Transverse colon (tissue), 4 donors: ENCODE measurements at regions not wholly inside any gene's neighbourhood (a gene's known extent, or its start where the extent isn't known, plus 50 kb on each side); places are given as distances from the start of the nearest gene placed in this dataset.

Source experiments
- DNase-seq: peaks from one replicate; pipeline ENCODE4 v3.0.0-alpha.2; 2019
- H3K27ac ChIP-seq, 4 donors: fragments of 200-600 bp; sonication (generic); 2 replicates each; pipeline ENCODE4 v1.5.1; 2016 to 2018; ENCODE audit warnings: inconsistent platforms in 4 of 4
- H3K27me3 ChIP-seq: fragments of 200-600 bp; sonication (generic); 2 replicates; pipeline ENCODE4 v1.5.1; 2017; ENCODE audit warnings: inconsistent platforms
- H3K36me3 ChIP-seq, 4 donors: fragments of 200-600 bp; sonication (generic); 2 replicates each; pipeline ENCODE4 v1.5.1; 2017 to 2019; ENCODE audit warnings: inconsistent platforms in 4 of 4
- H3K4me1 ChIP-seq, 4 donors: fragments of 200-600 bp; sonication (generic); 2 replicates each; pipeline ENCODE4 v1.5.1; 2017 to 2020; ENCODE audit warnings: inconsistent platforms in 4 of 4
- H3K4me3 ChIP-seq, 4 donors: fragments of 200-600 bp; sonication (generic); 1 replicate in 1 of 4; 2 replicates in 3 of 4; pipeline versions ENCODE4 v1.5.1 to v1.6.1; 2017 to 2019; ENCODE audit warnings: inconsistent platforms in 4 of 4
- H3K9me3 ChIP-seq, 2 donors: fragments of 200-600 bp; sonication (generic); 2 replicates each; pipeline ENCODE4 v1.5.1; 2017 to 2019; ENCODE audit warnings: inconsistent platforms in 2 of 2
- EP300 ChIP-seq: sonication (generic); formaldehyde crosslinking; IDR thresholded peaks from one replicate; pipeline ENCODE4 v1.6.1; 2017; ENCODE audit warnings: antibody characterized with exemption, low read depth
- POLR2A ChIP-seq: fragments of 450-650 bp; IDR thresholded peaks from one replicate; pipeline ENCODE4 v1.6.1; 2016; ENCODE audit warnings: antibody characterized with exemption, mild to moderate bottlenecking, moderate library complexity
- POLR2AphosphoS5 ChIP-seq, 3 donors: sonication (generic); formaldehyde crosslinking; IDR thresholded peaks; one replicate each; pipeline ENCODE4 v1.6.1; 2016; ENCODE audit warnings: antibody characterized with exemption in 3 of 3
- WGBS, 2 donors: methylation state at CpG; one replicate each; pipeline ENCODE4 v1.1.5; 2018; ENCODE audit warnings: low coverage in 1 of 2; 5-methylcytosine and 5-hydroxymethylcytosine counted together
- in situ Hi-C, 4 donors: fragments of 200-750 bp; cut with MboI; loops; one replicate each; pipeline versions ENCODE4 v1.15.0 to v1.15.1; 2017; ENCODE audit warnings: low sequenced_read_pairs in 3 of 4, low pct_ligation_motif_present in 1 of 4, low pct_unique_long_range_greater_than_20kb in 1 of 4
- intact Hi-C: fragments of 100-400 bp; cut with DNase I; formaldehyde crosslinking; loops from one replicate; pipeline ENCODE4 v1.15.1; 2023; ENCODE audit warnings: low total_unique reads
- TF ChIP-seq, protein P1 (sequence below), 5 experiments: fragments of 200-600 bp in 3 of 5; fragments of 450-650 bp in 2 of 5; sonication (generic) in 3 of 5; IDR thresholded peaks; 1 replicate in 2 of 5; 2 replicates in 3 of 5; pipeline ENCODE4 v1.5.1; 2016 to 2017; ENCODE audit warnings: antibody characterized with exemption in 5 of 5, inconsistent platforms in 3 of 5, mild to moderate bottlenecking in 2 of 5, moderate library complexity in 1 of 5

- in situ Hi-C loops = no loop called here
Observed at GRCh38 chr18:1244397-1245122, 339.9 kb downstream of the ADCYAP1 start.

GRCh38 chr18:1246827-1247226 lies 342.2 kb downstream of the ADCYAP1 start:
- no peak for DNase-seq
- no peaks in the 10 kb centered on the region for H3K4me1 ChIP-seq
- no peak for TF ChIP-seq EP300
- no peak for TF ChIP-seq POLR2AphosphoS5 (IDR thresholded peaks at IDR 0.05)
- TF ChIP-seq POLR2A = no peak
- TF ChIP-seq, protein P1, sequence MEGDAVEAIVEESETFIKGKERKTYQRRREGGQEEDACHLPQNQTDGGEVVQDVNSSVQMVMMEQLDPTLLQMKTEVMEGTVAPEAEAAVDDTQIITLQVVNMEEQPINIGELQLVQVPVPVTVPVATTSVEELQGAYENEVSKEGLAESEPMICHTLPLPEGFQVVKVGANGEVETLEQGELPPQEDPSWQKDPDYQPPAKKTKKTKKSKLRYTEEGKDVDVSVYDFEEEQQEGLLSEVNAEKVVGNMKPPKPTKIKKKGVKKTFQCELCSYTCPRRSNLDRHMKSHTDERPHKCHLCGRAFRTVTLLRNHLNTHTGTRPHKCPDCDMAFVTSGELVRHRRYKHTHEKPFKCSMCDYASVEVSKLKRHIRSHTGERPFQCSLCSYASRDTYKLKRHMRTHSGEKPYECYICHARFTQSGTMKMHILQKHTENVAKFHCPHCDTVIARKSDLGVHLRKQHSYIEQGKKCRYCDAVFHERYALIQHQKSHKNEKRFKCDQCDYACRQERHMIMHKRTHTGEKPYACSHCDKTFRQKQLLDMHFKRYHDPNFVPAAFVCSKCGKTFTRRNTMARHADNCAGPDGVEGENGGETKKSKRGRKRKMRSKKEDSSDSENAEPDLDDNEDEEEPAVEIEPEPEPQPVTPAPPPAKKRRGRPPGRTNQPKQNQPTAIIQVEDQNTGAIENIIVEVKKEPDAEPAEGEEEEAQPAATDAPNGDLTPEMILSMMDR (IDR thresholded peaks at IDR 0.05) = no peak
- no peaks in the 10 kb centered on the region for H3K36me3 ChIP-seq
- in situ Hi-C loops (no loop called here), intact Hi-C loops (no loop called here)
- no peak overlapping the region for H3K27ac ChIP-seq
- H3K27me3 ChIP-seq = no peaks in the 10 kb centered on the region
- no peaks in the 10 kb centered on the region for H3K9me3 ChIP-seq
- H3K4me3 ChIP-seq = no peak overlapping the region
- WGBS, 2 donors = 50 to 52% methylated on average over 4 to 9 of the region's 9 CpGs

More at GRCh38 chr18:1244397-1245122, 339.9 kb downstream of the ADCYAP1 start:
- intact Hi-C loops = no loop called here
- no peak overlapping the region for H3K27ac ChIP-seq
- no peaks in the 10 kb centered on the region for H3K4me1 ChIP-seq
- no peaks in the 10 kb centered on the region for H3K9me3 ChIP-seq
- 69 to 73% methylated on average over 3 of the region's 3 CpGs for WGBS, 2 donors
- TF ChIP-seq POLR2A (no peak), POLR2AphosphoS5 (IDR thresholded peaks at IDR 0.05) (no peak), EP300 (no peak)
- TF ChIP-seq, protein P1 (IDR thresholded peaks at IDR 0.05) = no peak
- no peak for DNase-seq
- no peaks in the 10 kb centered on the region for H3K36me3 ChIP-seq
- no peak overlapping the region for H3K4me3 ChIP-seq
- no peaks in the 10 kb centered on the region for H3K27me3 ChIP-seq

GRCh38 chr18:1252534-1252933 lies 347.9 kb downstream of the ADCYAP1 start:
- intact Hi-C loops = no loop called here
- no peaks in the 10 kb centered on the region for H3K9me3 ChIP-seq

GRCh38 chr18:1252936-1253335 lies 348.3 kb downstream of the ADCYAP1 start:
- in situ Hi-C loops = no loop called here
- intact Hi-C loops = no loop called here
- TF ChIP-seq, protein P1 (IDR thresholded peaks at IDR 0.05) = no peak
- TF ChIP-seq POLR2AphosphoS5 (IDR thresholded peaks at IDR 0.05) = no peak
- no peak for TF ChIP-seq POLR2A
- no peak for TF ChIP-seq EP300
- Histone ChIP-seq H3K27ac (no peak overlapping the region), H3K4me1 (no peaks in the 10 kb centered on the region), H3K9me3 (no peaks in the 10 kb centered on the region), H3K4me3 (no peak overlapping the region), H3K36me3 (no peaks in the 10 kb centered on the region), H3K27me3 (no peaks in the 10 kb centered on the region)
- DNase-seq = no peak
- WGBS, 2 donors = 18 to 80% methylated on average over 1 of the region's 1 CpG

More at GRCh38 chr18:1252534-1252933, 347.9 kb downstream of the ADCYAP1 start:
- H3K27ac ChIP-seq = no peak overlapping the region
- TF ChIP-seq POLR2AphosphoS5 (IDR thresholded peaks at IDR 0.05) (no peak), POLR2A (no peak), EP300 (no peak)
- TF ChIP-seq, protein P1 (IDR thresholded peaks at IDR 0.05) = no peak
- no peak overlapping the region for H3K4me3 ChIP-seq
- H3K4me1 ChIP-seq = no peaks in the 10 kb centered on the region
- DNase-seq = no peak
- no peaks in the 10 kb centered on the region for H3K27me3 ChIP-seq
- WGBS, 2 donors = 71 to 75% methylated on average over 1 of the region's 1 CpG
- H3K36me3 ChIP-seq = no peaks in the 10 kb centered on the region
- in situ Hi-C loops = no loop called here
